WERI-Rb-1 (cell line): ENCODE measurements at regions not wholly inside any gene's neighbourhood (a gene's known extent, or its start where the extent isn't known, plus 50 kb on each side); places are given as distances from the start of the nearest gene placed in this dataset.

Experiments used
- DNase-seq: peaks from one replicate; pipeline ENCODE4 v3.0.0-alpha.2; 2020
- H3K27ac ChIP-seq: fragments of 250-450 bp; sonication (Bioruptor Pico); 2 replicates; pipeline ENCODE4 v1.5.1; 2020; ENCODE audit warnings: mild to moderate bottlenecking, moderate library complexity
- H3K27me3 ChIP-seq: fragments of 250-450 bp; sonication (Bioruptor Pico); 2 replicates; pipeline ENCODE4 v1.5.1; 2021; ENCODE audit warnings: mild to moderate bottlenecking, low read depth, moderate library complexity; ENCODE audit not compliant: insufficient read depth, severe bottlenecking
- H3K36me3 ChIP-seq: fragments of 250-450 bp; sonication (Bioruptor Pico); 2 replicates; pipeline ENCODE4 v1.5.1; 2020; ENCODE audit warnings: mild to moderate bottlenecking, moderate library complexity
- H3K4me3 ChIP-seq: 2 replicates; pipeline ENCODE4 v1.5.1; 2011; ENCODE audit warnings: low read depth, mild to moderate bottlenecking, control low read depth, low read length
- H3K9me3 ChIP-seq: fragments of 250-450 bp; sonication (Bioruptor Pico); 2 replicates; pipeline ENCODE4 v1.5.1; 2021; ENCODE audit warnings: mild to moderate bottlenecking, moderate library complexity; ENCODE audit not compliant: severe bottlenecking
- TF ChIP-seq, protein P1 (sequence below): IDR thresholded peaks from 2 replicates; pipeline ENCODE4 v1.5.1; 2011; ENCODE audit warnings: low read depth, mild to moderate bottlenecking, control low read depth, inconsistent platforms, low read length

DNA sequence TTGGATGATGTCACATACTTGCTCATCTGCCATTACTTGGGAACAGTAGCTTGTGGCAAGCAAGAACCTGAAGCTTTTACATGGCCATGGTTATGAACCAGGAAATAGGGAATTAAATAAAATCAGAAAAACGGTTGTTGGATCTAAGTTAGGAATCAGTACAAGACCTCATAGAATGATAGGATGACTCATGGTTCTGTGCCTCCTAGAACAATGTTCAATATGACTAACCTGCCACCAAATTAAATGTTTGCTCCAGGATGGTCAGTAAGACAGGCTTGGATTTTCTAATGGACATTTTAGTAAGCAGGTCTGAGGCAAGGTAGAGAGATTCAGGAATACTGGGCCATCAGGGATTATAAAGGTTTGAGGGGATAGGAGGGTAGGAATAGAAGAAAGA, 218.9 kb downstream of the PLOD2 start:
- no peak for DNase-seq
- TF ChIP-seq, protein P1, sequence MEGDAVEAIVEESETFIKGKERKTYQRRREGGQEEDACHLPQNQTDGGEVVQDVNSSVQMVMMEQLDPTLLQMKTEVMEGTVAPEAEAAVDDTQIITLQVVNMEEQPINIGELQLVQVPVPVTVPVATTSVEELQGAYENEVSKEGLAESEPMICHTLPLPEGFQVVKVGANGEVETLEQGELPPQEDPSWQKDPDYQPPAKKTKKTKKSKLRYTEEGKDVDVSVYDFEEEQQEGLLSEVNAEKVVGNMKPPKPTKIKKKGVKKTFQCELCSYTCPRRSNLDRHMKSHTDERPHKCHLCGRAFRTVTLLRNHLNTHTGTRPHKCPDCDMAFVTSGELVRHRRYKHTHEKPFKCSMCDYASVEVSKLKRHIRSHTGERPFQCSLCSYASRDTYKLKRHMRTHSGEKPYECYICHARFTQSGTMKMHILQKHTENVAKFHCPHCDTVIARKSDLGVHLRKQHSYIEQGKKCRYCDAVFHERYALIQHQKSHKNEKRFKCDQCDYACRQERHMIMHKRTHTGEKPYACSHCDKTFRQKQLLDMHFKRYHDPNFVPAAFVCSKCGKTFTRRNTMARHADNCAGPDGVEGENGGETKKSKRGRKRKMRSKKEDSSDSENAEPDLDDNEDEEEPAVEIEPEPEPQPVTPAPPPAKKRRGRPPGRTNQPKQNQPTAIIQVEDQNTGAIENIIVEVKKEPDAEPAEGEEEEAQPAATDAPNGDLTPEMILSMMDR = no peak
- Histone ChIP-seq H3K4me3 (no peak overlapping the region), H3K36me3 (no peaks in the 10 kb centered on the region), H3K9me3 (no peaks in the 10 kb centered on the region), H3K27me3 (no peaks in the 10 kb centered on the region), H3K27ac (no peak overlapping the region)

DNA sequence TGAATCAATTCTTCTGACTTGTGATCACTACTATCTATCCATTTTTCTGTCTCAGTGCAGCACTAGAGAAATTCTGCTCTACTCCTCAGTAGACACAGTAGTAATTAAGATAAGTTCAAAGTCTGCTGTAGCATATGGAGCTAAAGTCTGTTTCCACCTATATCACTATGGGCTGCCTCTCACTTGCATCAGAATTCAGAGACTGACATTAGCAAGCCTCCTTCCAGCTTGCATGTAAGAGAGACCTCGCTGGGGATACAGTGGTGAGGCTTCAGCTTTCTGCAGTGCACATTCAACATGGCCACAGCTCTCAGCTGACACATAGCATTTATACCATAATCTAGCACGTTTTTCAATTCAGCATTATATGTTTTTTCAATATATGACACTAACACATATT, 217.0 kb downstream of the PLOD2 start:
- Histone ChIP-seq H3K9me3 (no peaks in the 10 kb centered on the region), H3K36me3 (no peaks in the 10 kb centered on the region), H3K27me3 (no peaks in the 10 kb centered on the region), H3K27ac (no peak overlapping the region), H3K4me3 (no peak overlapping the region)
- TF ChIP-seq, protein P1 = no peak
- DNase-seq = no peak

DNA sequence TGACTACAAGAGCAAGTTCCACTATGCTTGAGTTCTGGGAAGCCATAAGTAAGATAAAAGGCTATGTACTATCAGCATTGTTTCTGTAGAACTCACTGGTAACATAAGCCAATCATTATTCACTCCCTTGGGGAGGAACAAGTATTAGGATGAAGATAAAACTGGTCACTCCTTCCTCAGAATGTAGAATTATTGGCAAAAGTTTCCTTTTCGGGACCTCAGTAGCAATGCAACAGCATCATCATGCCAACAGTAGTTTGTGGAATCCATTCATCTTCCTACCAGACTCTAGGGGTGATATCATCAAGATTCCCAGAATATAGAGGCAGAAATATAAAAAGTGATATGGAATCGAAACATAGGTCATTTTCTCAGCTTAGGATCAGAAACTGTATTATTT, 209.5 kb downstream of the PLOD2 start:
- no peak for DNase-seq
- Histone ChIP-seq H3K27ac (no peak overlapping the region), H3K27me3 (no peaks in the 10 kb centered on the region), H3K4me3 (no peak overlapping the region), H3K9me3 (no peaks in the 10 kb centered on the region), H3K36me3 (no peaks in the 10 kb centered on the region)
- TF ChIP-seq, protein P1 = no peak

DNA sequence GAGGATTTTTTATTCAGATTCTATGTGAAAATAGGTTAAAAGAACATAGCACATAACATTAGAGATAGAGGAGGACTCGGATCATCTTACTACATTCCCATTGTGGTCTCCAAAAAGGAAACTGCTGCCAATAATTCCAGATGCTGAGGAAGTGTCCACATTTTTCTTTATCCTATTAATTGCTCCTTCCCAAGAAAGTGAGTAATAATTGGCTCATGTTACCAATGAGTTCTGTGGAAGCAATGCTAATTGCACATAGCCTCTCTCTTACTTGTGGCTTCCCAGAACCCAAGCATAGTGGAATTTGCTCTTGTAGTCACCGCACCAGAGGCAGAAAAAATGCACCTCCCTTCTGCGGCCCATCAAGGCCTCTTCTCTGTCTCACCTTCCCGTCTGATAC, 208.4 kb downstream of the PLOD2 start:
- Histone ChIP-seq H3K4me3 (no peak overlapping the region), H3K36me3 (no peaks in the 10 kb centered on the region), H3K27ac (no peak overlapping the region), H3K9me3 (no peaks in the 10 kb centered on the region), H3K27me3 (no peaks in the 10 kb centered on the region)
- DNase-seq = no peak
- TF ChIP-seq, protein P1 = no peak

DNA sequence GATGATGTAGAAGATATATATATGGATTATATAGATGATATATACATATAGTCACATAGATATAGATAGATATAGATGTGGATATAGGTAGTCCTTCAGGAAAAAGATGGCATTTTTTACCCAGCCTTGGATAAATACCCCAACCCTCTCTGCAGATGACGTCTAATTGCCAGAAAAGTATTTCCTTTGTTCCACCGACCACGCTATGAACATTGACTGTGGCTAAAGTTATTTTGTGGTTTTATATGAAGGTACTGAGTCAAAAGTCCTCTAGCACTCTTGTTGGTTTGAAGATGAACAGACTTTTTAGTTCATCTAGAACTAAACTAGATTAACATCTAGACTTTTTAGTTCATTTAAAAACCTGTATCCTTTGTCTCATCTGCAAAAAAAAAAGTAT, 207.7 kb downstream of the PLOD2 start:
- no peaks in the 10 kb centered on the region for H3K27me3 ChIP-seq
- no peak overlapping the region for H3K4me3 ChIP-seq
- H3K27ac ChIP-seq = no peak overlapping the region
- H3K9me3 ChIP-seq = no peaks in the 10 kb centered on the region
- no peak for DNase-seq
- H3K36me3 ChIP-seq = no peaks in the 10 kb centered on the region
- TF ChIP-seq, protein P1 = no peak

DNA sequence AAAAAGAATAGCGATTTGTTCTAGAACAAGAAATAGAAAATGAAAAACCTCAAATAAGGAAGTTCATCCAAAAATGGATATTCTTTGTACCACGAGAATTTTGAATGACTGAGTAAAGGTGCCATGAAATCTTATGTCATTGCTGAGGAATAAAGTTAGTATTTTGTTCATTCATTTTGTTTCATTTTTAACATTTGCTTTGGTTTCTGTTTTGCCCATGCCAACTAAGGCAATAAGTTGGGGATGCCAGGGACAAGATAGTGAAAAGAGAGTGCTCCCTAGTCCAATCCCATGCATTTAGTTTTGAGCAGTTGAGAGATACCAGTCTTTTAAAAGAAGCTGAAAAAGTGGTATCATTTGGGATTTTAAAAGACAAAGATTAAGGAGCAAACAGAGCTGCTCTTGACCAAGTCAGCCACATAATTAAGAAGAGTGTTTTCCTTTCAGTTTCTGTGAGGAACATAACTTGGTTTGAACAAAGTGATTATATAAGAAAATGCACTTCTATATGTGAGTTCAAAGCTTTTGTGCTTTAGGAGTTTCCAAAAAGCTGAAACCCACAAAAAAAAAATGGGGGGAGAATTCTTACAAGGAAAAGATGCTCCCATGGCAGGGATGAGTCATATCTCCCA, 201.4 kb downstream of the PLOD2 start:
- TF ChIP-seq, protein P1 = no peak
- Histone ChIP-seq H3K36me3 (no peaks in the 10 kb centered on the region), H3K9me3 (no peaks in the 10 kb centered on the region), H3K27ac (no peak overlapping the region), H3K27me3 (no peaks in the 10 kb centered on the region), H3K4me3 (no peak overlapping the region)
- DNase-seq = no peak
